Smooth muscle cell (in vitro differentiated cells): ENCODE measurements at regions not wholly inside any gene's neighbourhood (a gene's known extent, or its start where the extent isn't known, plus 50 kb on each side); places are given as distances from the start of the nearest gene placed in this dataset.

ENCODE experiments used
- DNase-seq: peaks from one replicate; lab custom pipeline; 2025; ENCODE audit not compliant: unreplicated experiment; lab: John Stamatoyannopoulos, UW
- H2AFZ ChIP-seq: fragments of 200-600 bp; sonication (generic); 2 replicates; pipeline ENCODE4 v1.6.0; 2016; ENCODE audit warnings: antibody characterized with exemption, low read depth, mild to moderate bottlenecking
- H3F3A ChIP-seq: fragments of 200-600 bp; sonication (generic); 2 replicates; pipeline ENCODE4 v1.6.0; 2017; ENCODE audit warnings: antibody characterized with exemption, low read depth
- H3K27ac ChIP-seq: fragments of 200-600 bp; sonication (generic); 2 replicates; pipeline ENCODE4 v1.5.1; 2016; ENCODE audit warnings: low read depth, mild to moderate bottlenecking
- H3K27me3 ChIP-seq: fragments of 200-600 bp; sonication (generic); 2 replicates; pipeline ENCODE4 v1.6.1; 2016; ENCODE audit warnings: low read depth, mild to moderate bottlenecking
- H3K36me3 ChIP-seq: fragments of 200-600 bp; sonication (generic); 2 replicates; pipeline ENCODE4 v1.5.1; 2016; ENCODE audit warnings: low read depth
- H3K4me1 ChIP-seq: fragments of 200-600 bp; sonication (generic); 2 replicates; pipeline ENCODE4 v1.5.1; 2016; ENCODE audit warnings: low read depth
- H3K4me2 ChIP-seq: fragments of 200-600 bp; sonication (generic); 2 replicates; pipeline ENCODE4 v1.6.0; 2016; ENCODE audit warnings: mild to moderate bottlenecking
- H3K4me3 ChIP-seq: fragments of 200-600 bp; sonication (generic); 2 replicates; pipeline ENCODE4 v1.5.1; 2016; ENCODE audit warnings: mild to moderate bottlenecking
- H3K79me2 ChIP-seq: fragments of 200-600 bp; sonication (generic); 2 replicates; pipeline ENCODE4 v1.6.0; 2016; ENCODE audit warnings: low read depth, mild to moderate bottlenecking
- H3K9ac ChIP-seq: fragments of 200-600 bp; sonication (generic); 2 replicates; pipeline ENCODE4 v1.6.0; 2016; ENCODE audit warnings: low read depth
- H3K9me3 ChIP-seq: fragments of 200-600 bp; sonication (generic); replicated peaks from 2 replicates; pipeline ENCODE4 v1.5.1; 2016; ENCODE audit warnings: low read depth
- H4K20me1 ChIP-seq: fragments of 200-600 bp; sonication (generic); 2 replicates; pipeline ENCODE4 v1.6.0; 2016; ENCODE audit warnings: low read depth
- WGBS: methylation state at CpG from one replicate; pipeline ENCODE4 v1.1.7; 2016; ENCODE audit warnings: low lambda C conversion rate; 5-methylcytosine and 5-hydroxymethylcytosine counted together
- TF ChIP-seq, protein P1 (sequence below): fragments of 200-600 bp; sonication (generic); IDR thresholded peaks from 2 replicates; pipeline ENCODE4 v1.5.1; 2017; ENCODE audit warnings: borderline replicate concordance, mild to moderate bottlenecking, antibody characterized with exemption; ENCODE audit not compliant: insufficient read depth, poor library complexity, severe bottlenecking

DNA sequence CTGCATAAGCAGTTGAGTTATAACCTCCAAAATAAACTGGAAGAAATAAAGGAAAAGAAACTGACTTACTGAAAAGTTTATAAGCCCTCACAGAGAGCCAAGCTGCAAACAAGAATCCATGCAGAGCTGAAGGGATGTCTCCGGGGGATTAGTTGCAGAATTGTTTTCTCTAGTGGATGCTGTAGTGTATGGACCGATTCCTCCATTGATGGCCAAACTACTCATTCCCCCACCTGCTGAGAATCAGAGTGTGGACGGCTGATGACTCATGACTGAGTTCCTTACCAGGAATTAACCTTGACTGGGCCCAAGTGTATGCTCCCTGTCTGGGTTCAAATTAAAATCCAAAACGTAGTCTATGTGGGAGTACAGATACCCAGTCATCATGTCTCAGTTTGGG is 93.9 kb upstream of the CDH8 start:
- Histone ChIP-seq H2AFZ (no peak overlapping the region), H3K4me2 (no peak overlapping the region), H3F3A (no peaks in the 10 kb centered on the region), H3K27ac (no peak overlapping the region), H3K79me2 (no peaks in the 10 kb centered on the region), H3K9ac (no peak overlapping the region), H4K20me1 (no peaks in the 10 kb centered on the region), H3K4me1 (no peaks in the 10 kb centered on the region), H3K9me3 (no peaks in the 10 kb centered on the region), H3K27me3 (no peaks in the 10 kb centered on the region), H3K4me3 (no peak overlapping the region), H3K36me3 (no peaks in the 10 kb centered on the region)
- DNase-seq, result no peak
- TF ChIP-seq, protein P1, sequence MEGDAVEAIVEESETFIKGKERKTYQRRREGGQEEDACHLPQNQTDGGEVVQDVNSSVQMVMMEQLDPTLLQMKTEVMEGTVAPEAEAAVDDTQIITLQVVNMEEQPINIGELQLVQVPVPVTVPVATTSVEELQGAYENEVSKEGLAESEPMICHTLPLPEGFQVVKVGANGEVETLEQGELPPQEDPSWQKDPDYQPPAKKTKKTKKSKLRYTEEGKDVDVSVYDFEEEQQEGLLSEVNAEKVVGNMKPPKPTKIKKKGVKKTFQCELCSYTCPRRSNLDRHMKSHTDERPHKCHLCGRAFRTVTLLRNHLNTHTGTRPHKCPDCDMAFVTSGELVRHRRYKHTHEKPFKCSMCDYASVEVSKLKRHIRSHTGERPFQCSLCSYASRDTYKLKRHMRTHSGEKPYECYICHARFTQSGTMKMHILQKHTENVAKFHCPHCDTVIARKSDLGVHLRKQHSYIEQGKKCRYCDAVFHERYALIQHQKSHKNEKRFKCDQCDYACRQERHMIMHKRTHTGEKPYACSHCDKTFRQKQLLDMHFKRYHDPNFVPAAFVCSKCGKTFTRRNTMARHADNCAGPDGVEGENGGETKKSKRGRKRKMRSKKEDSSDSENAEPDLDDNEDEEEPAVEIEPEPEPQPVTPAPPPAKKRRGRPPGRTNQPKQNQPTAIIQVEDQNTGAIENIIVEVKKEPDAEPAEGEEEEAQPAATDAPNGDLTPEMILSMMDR, result no peak
- 75% methylated on average over 4 of the region's 4 CpGs for WGBS

DNA sequence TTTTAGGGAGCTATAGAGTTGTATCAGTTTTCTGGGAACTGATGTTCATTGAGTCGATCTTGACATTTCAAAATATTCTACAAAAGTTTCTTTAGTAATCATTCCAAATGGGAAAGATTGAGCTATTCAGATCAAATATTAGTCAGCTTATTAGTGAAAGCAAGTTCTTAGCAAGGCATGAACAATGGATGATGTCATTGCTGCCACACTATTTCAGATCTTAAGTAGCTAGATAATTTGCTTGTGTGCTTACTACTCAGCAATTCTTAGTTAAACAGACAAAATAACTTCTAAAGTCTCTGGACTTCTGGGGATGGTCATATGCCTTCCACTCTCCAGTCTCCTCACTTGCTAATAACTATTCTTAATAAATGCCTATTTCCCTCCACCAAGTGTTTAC is 69.0 kb upstream of the CDH8 start:
- H3K27ac ChIP-seq, result no peak overlapping the region
- no peaks in the 10 kb centered on the region for H4K20me1 ChIP-seq
- H3K79me2 ChIP-seq, result no peaks in the 10 kb centered on the region
- no peak for DNase-seq
- no peak overlapping the region for H2AFZ ChIP-seq
- H3K4me1 ChIP-seq, result peaks cover 5% of the 10 kb centered on the region
- WGBS, result 93% methylated on average over 1 of the region's 1 CpG
- TF ChIP-seq, protein P1, result no peak
- no peak overlapping the region for H3K9ac ChIP-seq
- no peak overlapping the region for H3K4me3 ChIP-seq
- no peak overlapping the region for H3K4me2 ChIP-seq
- no peaks in the 10 kb centered on the region for H3K9me3 ChIP-seq
- H3K36me3 ChIP-seq, result no peaks in the 10 kb centered on the region
- H3K27me3 ChIP-seq, result no peaks in the 10 kb centered on the region
- H3F3A ChIP-seq, result no peaks in the 10 kb centered on the region

DNA sequence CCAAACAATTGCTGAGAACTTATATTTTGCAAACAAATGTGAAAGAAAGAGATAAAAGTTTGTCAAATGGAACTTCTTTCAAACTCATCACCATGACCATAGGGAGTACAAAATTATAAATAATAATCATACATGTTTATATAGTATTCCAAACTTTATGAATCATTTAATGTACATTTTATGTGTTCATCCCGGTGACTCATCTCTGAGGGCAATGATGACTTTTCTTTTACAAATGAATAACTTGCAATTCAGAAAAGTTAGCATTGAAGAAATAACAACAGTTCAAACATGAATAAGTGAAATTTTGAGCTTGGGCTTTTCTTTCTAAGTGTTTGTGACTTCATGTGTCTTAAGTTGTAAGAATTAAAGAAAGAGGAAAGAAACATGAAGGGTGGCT is 66.3 kb upstream of the CDH8 start:
- Histone ChIP-seq H3K9ac (no peak overlapping the region), H3K79me2 (no peaks in the 10 kb centered on the region), H2AFZ (no peak overlapping the region), H3K9me3 (no peaks in the 10 kb centered on the region), H3K27ac (no peak overlapping the region), H3F3A (no peaks in the 10 kb centered on the region), H3K27me3 (no peaks in the 10 kb centered on the region), H3K4me1 (peaks cover 5% of the 10 kb centered on the region), H4K20me1 (no peaks in the 10 kb centered on the region), H3K4me3 (no peak overlapping the region), H3K4me2 (no peak overlapping the region), H3K36me3 (no peaks in the 10 kb centered on the region)
- TF ChIP-seq, protein P1, result no peak
- no peak for DNase-seq
- WGBS, result 100% methylated on average over 1 of the region's 1 CpG

DNA sequence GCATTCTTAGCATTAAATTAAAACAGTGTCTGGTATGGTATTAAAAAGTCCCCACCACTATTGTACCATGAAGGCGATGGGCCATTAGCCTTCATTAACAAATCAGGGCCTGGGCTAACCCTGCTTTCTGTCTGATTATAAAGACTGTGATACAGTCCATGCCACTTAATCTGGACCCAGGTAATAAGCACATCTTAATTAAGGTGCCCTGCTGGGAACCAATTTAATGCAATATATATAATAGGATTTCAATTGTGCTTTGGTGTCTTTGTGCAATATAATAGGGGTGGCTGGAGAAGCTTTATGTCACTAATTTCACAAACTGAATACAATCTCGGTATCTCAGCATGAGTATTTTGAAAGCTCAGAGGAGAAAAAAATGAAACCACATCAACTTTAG is 64.4 kb upstream of the CDH8 start:
- no peaks in the 10 kb centered on the region for H3F3A ChIP-seq
- no peak for DNase-seq
- H3K4me3 ChIP-seq, result no peak overlapping the region
- H3K4me1 ChIP-seq, result no peaks in the 10 kb centered on the region
- no peak overlapping the region for H3K9ac ChIP-seq
- H3K36me3 ChIP-seq, result no peaks in the 10 kb centered on the region
- no peaks in the 10 kb centered on the region for H3K9me3 ChIP-seq
- H3K27ac ChIP-seq, result no peak overlapping the region
- no peak overlapping the region for H3K4me2 ChIP-seq
- TF ChIP-seq, protein P1, result no peak
- H2AFZ ChIP-seq, result no peak overlapping the region
- no peaks in the 10 kb centered on the region for H3K27me3 ChIP-seq
- H3K79me2 ChIP-seq, result no peaks in the 10 kb centered on the region
- WGBS, result 48% methylated on average over 2 of the region's 2 CpGs
- no peaks in the 10 kb centered on the region for H4K20me1 ChIP-seq
